ENCODE measurements at regions not wholly inside any gene's neighbourhood (a gene's known extent, or its start where the extent isn't known, plus 50 kb on each side); places are given as distances from the start of the nearest gene placed in this dataset.
"Not testable (repeated sequence)": the region's sequence is repeated elsewhere in the genome, so short reads cannot be mapped to it uniquely, and the experiment has no call there.

GRCh38 chr13:24997367-24997967 is 98.5 kb upstream of the PABPC3 start:
- no peaks in the 10 kb centered on the region for H3K27me3 ChIP-seq (ENCODE audit: control insufficient read depth, insufficient read depth, low read length)
- H3K4me3 ChIP-seq (ENCODE audit: low read depth, low read length): no peak overlapping the region
- no peak overlapping the region for H3K27ac ChIP-seq (ENCODE audit: low read depth, low read length)
- no peaks in the 10 kb centered on the region for H3K36me3 ChIP-seq (ENCODE audit: control insufficient read depth, insufficient read depth, low read length)
- H3K4me1 ChIP-seq (ENCODE audit: control insufficient read depth, insufficient read depth, low read length): no peaks in the 10 kb centered on the region
- H3K9me3 ChIP-seq (ENCODE audit: control insufficient read depth, insufficient read depth, low read depth, low read length): no peaks in the 10 kb centered on the region
- no peak overlapping the region for H3K9ac ChIP-seq (ENCODE audit: low read length)

GRCh38 chr13:24998433-24998832 is 97.5 kb upstream of the PABPC3 start:
- no peak overlapping the region for H3K4me3 ChIP-seq (ENCODE audit: low read depth, low read length)

GRCh38 chr13:25001476-25002206 is 94.3 kb upstream of the PABPC3 start:
- no peak overlapping the region for H3K4me3 ChIP-seq (ENCODE audit: low read depth, low read length)
- H3K27me3 ChIP-seq (ENCODE audit: control insufficient read depth, insufficient read depth, low read length): no peaks in the 10 kb centered on the region
- no peak overlapping the region for H3K27ac ChIP-seq (ENCODE audit: low read depth, low read length)
- H3K9me3 ChIP-seq (ENCODE audit: control insufficient read depth, insufficient read depth, low read depth, low read length): no peaks in the 10 kb centered on the region
- no peak overlapping the region for H3K9ac ChIP-seq (ENCODE audit: low read length)
- H3K4me1 ChIP-seq (ENCODE audit: control insufficient read depth, insufficient read depth, low read length): no peaks in the 10 kb centered on the region
- no peaks in the 10 kb centered on the region for H3K36me3 ChIP-seq (ENCODE audit: control insufficient read depth, insufficient read depth, low read length)

More at GRCh38 chr13:24998433-24998832, 97.5 kb upstream of the PABPC3 start:
- Histone ChIP-seq H3K27me3 (ENCODE audit: control insufficient read depth, insufficient read depth, low read length) (no peaks in the 10 kb centered on the region), H3K36me3 (ENCODE audit: control insufficient read depth, insufficient read depth, low read length) (no peaks in the 10 kb centered on the region), H3K9me3 (ENCODE audit: control insufficient read depth, insufficient read depth, low read depth, low read length) (no peaks in the 10 kb centered on the region), H3K9ac (ENCODE audit: low read length) (no peak overlapping the region), H3K4me1 (ENCODE audit: control insufficient read depth, insufficient read depth, low read length) (no peaks in the 10 kb centered on the region), H3K27ac (ENCODE audit: low read depth, low read length) (no peak overlapping the region)

- H3K9me3 ChIP-seq (ENCODE audit: control insufficient read depth, insufficient read depth, low read depth, low read length); H3K4me1 ChIP-seq (ENCODE audit: control insufficient read depth, insufficient read depth, low read length); H3K4me3 ChIP-seq (ENCODE audit: low read depth, low read length); H3K36me3 ChIP-seq (ENCODE audit: control insufficient read depth, insufficient read depth, low read length); H3K27me3 ChIP-seq (ENCODE audit: control insufficient read depth, insufficient read depth, low read length); H3K9ac ChIP-seq (ENCODE audit: low read length); H3K27ac ChIP-seq (ENCODE audit: low read depth, low read length): not testable (repeated sequence)
Measured at GRCh38 chr13:25002311-25002710, 93.6 kb upstream of the PABPC3 start.

- H3K36me3 ChIP-seq (ENCODE audit: control insufficient read depth, insufficient read depth, low read length); H3K27me3 ChIP-seq (ENCODE audit: control insufficient read depth, insufficient read depth, low read length); H3K4me1 ChIP-seq (ENCODE audit: control insufficient read depth, insufficient read depth, low read length); H3K27ac ChIP-seq (ENCODE audit: low read depth, low read length); H3K4me3 ChIP-seq (ENCODE audit: low read depth, low read length); H3K9ac ChIP-seq (ENCODE audit: low read length); H3K9me3 ChIP-seq (ENCODE audit: control insufficient read depth, insufficient read depth, low read depth, low read length): not testable (repeated sequence)
Measured at GRCh38 chr13:25004489-25004888, 91.4 kb upstream of the PABPC3 start.

GRCh38 chr13:25005050-25005497 is 90.9 kb upstream of the PABPC3 start:
- H3K36me3 ChIP-seq (ENCODE audit: control insufficient read depth, insufficient read depth, low read length); H3K27ac ChIP-seq (ENCODE audit: low read depth, low read length); H3K27me3 ChIP-seq (ENCODE audit: control insufficient read depth, insufficient read depth, low read length); H3K9ac ChIP-seq (ENCODE audit: low read length); H3K4me1 ChIP-seq (ENCODE audit: control insufficient read depth, insufficient read depth, low read length); H3K9me3 ChIP-seq (ENCODE audit: control insufficient read depth, insufficient read depth, low read depth, low read length): not testable (repeated sequence)
- peak overlapping the region; percentile 30 for H3K4me3 ChIP-seq (ENCODE audit: low read depth, low read length)

- not testable (repeated sequence) for H3K27ac ChIP-seq (ENCODE audit: low read depth, low read length); H3K36me3 ChIP-seq (ENCODE audit: control insufficient read depth, insufficient read depth, low read length); H3K4me3 ChIP-seq (ENCODE audit: low read depth, low read length); H3K4me1 ChIP-seq (ENCODE audit: control insufficient read depth, insufficient read depth, low read length); H3K9me3 ChIP-seq (ENCODE audit: control insufficient read depth, insufficient read depth, low read depth, low read length); H3K9ac ChIP-seq (ENCODE audit: low read length); H3K27me3 ChIP-seq (ENCODE audit: control insufficient read depth, insufficient read depth, low read length)
Measured at GRCh38 chr13:25007389-25007788, 88.5 kb upstream of the PABPC3 start.

GRCh38 chr13:25014398-25014973 is 81.5 kb upstream of the PABPC3 start:
- not testable (repeated sequence) for H3K4me3 ChIP-seq (ENCODE audit: low read depth, low read length); H3K9ac ChIP-seq (ENCODE audit: low read length); H3K9me3 ChIP-seq (ENCODE audit: control insufficient read depth, insufficient read depth, low read depth, low read length); H3K36me3 ChIP-seq (ENCODE audit: control insufficient read depth, insufficient read depth, low read length); H3K4me1 ChIP-seq (ENCODE audit: control insufficient read depth, insufficient read depth, low read length); H3K27ac ChIP-seq (ENCODE audit: low read depth, low read length)
- H3K27me3 ChIP-seq (ENCODE audit: control insufficient read depth, insufficient read depth, low read length): peaks cover 28% of the 10 kb centered on the region

- not testable (repeated sequence) for H3K36me3 ChIP-seq (ENCODE audit: control insufficient read depth, insufficient read depth, low read length); H3K27ac ChIP-seq (ENCODE audit: low read depth, low read length); H3K4me3 ChIP-seq (ENCODE audit: low read depth, low read length); H3K9me3 ChIP-seq (ENCODE audit: control insufficient read depth, insufficient read depth, low read depth, low read length); H3K9ac ChIP-seq (ENCODE audit: low read length); H3K4me1 ChIP-seq (ENCODE audit: control insufficient read depth, insufficient read depth, low read length)
- H3K27me3 ChIP-seq (ENCODE audit: control insufficient read depth, insufficient read depth, low read length): peaks cover 47% of the 10 kb centered on the region
Measured at GRCh38 chr13:25017176-25017575, 78.8 kb upstream of the PABPC3 start.

GRCh38 chr13:25017808-25018728 is 77.9 kb upstream of the PABPC3 start:
- H3K27ac ChIP-seq (ENCODE audit: low read depth, low read length); H3K36me3 ChIP-seq (ENCODE audit: control insufficient read depth, insufficient read depth, low read length); H3K9me3 ChIP-seq (ENCODE audit: control insufficient read depth, insufficient read depth, low read depth, low read length); H3K4me1 ChIP-seq (ENCODE audit: control insufficient read depth, insufficient read depth, low read length): not testable (repeated sequence)
- Histone ChIP-seq H3K9ac (ENCODE audit: low read length) (peak overlapping the region; percentile 23), H3K4me3 (ENCODE audit: low read depth, low read length) (peak overlapping the region; percentile 72), H3K27me3 (ENCODE audit: control insufficient read depth, insufficient read depth, low read length) (peaks cover 49% of the 10 kb centered on the region)

GRCh38 chr13:25018729-25019115 is 77.2 kb upstream of the PABPC3 start:
- Histone ChIP-seq H3K4me1 (ENCODE audit: control insufficient read depth, insufficient read depth, low read length) (peaks cover 5% of the 10 kb centered on the region), H3K27ac (ENCODE audit: low read depth, low read length) (no peak overlapping the region), H3K9me3 (ENCODE audit: control insufficient read depth, insufficient read depth, low read depth, low read length) (no peaks in the 10 kb centered on the region), H3K9ac (ENCODE audit: low read length) (peak overlapping the region; percentile 6), H3K36me3 (ENCODE audit: control insufficient read depth, insufficient read depth, low read length) (no peaks in the 10 kb centered on the region), H3K4me3 (ENCODE audit: low read depth, low read length) (peak overlapping the region; percentile 72), H3K27me3 (ENCODE audit: control insufficient read depth, insufficient read depth, low read length) (peaks cover 49% of the 10 kb centered on the region)

All from HUES6 (cell line).